C4-2B (cell line): ENCODE measurements at regions not wholly inside any gene's neighbourhood (a gene's known extent, or its start where the extent isn't known, plus 50 kb on each side); places are given as distances from the start of the nearest gene placed in this dataset.

Experiments
- ZFX ChIP-seq: fragments of 450-650 bp; IDR thresholded peaks from 2 replicates; pipeline ENCODE4 v1.6.1; 2017
- TF ChIP-seq, protein P1 (sequence below): fragments of 450-650 bp; conservative IDR thresholded peaks from 2 replicates; pipeline ENCODE4 v1.5.1; 2017; ENCODE audit warnings: mild to moderate bottlenecking

DNA sequence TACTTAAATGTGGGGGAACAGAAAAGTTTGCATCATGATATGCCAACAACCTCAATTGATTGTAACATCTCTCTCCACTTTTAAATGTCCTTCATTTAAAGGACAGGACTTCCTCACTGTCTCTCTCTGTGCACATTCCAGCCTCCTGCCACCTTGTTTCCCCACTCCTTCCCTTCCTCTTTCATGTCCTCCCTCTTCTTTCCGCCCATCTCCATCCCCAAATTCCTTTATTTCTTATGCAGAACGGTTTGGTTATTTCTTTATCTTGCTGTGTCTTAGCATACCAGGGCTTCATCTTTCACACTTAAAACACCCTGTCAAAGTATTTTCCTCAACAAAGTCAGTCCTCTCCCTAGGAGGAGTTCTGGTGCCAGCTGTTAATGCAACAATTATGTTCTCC lies 293.8 kb downstream of the NXPE2 start:
- TF ChIP-seq, protein P1, sequence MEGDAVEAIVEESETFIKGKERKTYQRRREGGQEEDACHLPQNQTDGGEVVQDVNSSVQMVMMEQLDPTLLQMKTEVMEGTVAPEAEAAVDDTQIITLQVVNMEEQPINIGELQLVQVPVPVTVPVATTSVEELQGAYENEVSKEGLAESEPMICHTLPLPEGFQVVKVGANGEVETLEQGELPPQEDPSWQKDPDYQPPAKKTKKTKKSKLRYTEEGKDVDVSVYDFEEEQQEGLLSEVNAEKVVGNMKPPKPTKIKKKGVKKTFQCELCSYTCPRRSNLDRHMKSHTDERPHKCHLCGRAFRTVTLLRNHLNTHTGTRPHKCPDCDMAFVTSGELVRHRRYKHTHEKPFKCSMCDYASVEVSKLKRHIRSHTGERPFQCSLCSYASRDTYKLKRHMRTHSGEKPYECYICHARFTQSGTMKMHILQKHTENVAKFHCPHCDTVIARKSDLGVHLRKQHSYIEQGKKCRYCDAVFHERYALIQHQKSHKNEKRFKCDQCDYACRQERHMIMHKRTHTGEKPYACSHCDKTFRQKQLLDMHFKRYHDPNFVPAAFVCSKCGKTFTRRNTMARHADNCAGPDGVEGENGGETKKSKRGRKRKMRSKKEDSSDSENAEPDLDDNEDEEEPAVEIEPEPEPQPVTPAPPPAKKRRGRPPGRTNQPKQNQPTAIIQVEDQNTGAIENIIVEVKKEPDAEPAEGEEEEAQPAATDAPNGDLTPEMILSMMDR, result no peak
- no peak for TF ChIP-seq ZFX
